HG02588 (cell line): ENCODE measurements at regions not wholly inside any gene's neighbourhood (a gene's known extent, or its start where the extent isn't known, plus 50 kb on each side); places are given as distances from the start of the nearest gene placed in this dataset.

Experiments
- ATAC-seq: cut with Tn5 transposase; IDR thresholded peaks from one replicate; pipeline ENCODE4 v1.9.1; 2021; ENCODE audit warnings: mild to moderate bottlenecking, moderate library complexity; ENCODE audit not compliant: unreplicated experiment

DNA sequence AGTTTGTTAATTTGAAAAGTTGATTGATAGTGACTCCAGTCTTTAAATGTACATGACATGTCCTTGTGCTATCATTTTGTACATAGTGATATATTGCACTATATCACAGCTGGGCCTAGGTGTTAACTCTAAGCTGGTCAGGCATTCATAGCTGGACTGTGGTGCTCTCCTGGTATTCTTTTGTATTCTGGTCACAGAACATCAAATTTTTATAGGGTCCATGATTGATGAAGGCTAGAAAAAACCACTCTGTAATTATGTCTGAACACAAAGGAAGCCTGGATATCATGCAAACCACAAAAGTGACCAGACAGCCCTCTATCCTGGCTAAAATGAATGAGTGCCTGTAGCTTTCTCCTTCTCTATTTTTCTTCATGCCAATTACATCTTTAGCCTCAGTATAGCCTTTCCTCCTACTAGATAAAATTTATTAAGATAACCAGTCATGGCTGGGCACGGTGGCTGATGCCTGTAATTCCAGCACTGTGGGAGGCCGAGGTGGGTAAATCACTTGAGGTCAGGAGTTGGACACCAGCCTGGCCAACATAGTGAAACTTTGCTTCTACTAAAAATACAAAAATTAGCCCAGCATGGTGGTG is 134.9 kb upstream of the B3GALT2 start:
- ATAC-seq, result no peak

- ATAC-seq, result no peak
Observed at GRCh38 chr1:193320270-193320669, 133.9 kb upstream of the B3GALT2 start.

DNA sequence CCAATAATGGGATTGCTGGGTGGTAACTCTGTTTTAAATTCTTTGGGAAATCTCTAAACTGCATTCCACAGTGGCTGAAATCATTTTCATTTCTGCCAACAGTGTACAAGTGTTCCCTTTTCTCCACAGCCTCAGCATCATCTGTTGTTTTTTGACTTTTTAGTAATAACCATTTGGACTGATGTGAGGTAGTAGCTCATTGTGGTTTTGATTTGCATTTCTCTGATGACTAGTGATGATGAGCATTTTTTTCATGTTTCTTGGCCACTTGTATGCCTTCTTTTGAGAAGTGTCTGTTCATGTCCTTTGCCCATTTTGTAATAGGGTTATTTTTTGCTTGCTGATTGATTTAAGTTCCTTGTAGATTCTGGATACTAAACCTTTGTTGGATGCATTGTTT is 131.9 kb upstream of the B3GALT2 start:
- ATAC-seq, result no peak

- ATAC-seq, result no peak
Observed at GRCh38 chr1:193313354-193314140, 127.1 kb upstream of the B3GALT2 start.

DNA sequence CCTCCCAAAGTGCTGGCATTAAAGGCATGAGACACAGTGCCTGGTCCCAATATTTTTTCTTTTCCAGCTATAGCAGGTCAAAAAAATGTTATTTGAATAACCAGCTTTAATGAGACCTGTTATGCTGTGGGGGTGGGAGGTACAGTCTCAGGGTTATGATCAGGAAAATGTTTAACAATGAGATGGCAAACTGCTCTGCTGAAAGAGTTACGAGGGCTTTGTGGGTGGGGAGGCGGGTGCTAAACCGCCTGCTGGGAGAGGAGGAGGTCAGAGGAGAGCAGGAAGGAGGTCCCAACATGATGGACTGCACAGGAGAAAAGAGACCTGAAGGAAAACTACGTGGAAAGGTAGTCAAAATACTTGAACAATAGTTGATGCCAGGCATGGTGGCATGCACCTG is 126.0 kb upstream of the B3GALT2 start:
- no peak for ATAC-seq

GRCh38 chr1:193311226-193311948 is 125.0 kb upstream of the B3GALT2 start:
- no peak for ATAC-seq

DNA sequence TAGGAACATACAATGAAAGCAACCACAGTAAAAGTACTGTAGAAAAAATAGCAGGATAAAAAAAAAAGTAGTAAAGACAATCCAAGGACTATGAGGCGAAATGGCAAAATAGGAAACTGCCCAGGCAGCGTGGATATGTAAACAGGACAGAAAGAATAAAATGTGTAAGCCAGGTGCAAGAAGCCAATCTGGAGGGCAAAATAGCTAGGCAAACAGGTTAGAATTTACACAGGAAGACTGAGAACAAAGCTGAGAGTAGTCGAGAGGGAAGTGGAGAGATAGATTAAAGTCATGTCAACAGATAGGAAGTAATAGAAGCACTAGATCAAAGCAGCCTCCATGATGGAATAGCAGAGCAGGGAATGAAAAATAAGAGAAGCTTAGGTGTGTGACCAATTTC is 124.2 kb upstream of the B3GALT2 start:
- no peak for ATAC-seq

DNA sequence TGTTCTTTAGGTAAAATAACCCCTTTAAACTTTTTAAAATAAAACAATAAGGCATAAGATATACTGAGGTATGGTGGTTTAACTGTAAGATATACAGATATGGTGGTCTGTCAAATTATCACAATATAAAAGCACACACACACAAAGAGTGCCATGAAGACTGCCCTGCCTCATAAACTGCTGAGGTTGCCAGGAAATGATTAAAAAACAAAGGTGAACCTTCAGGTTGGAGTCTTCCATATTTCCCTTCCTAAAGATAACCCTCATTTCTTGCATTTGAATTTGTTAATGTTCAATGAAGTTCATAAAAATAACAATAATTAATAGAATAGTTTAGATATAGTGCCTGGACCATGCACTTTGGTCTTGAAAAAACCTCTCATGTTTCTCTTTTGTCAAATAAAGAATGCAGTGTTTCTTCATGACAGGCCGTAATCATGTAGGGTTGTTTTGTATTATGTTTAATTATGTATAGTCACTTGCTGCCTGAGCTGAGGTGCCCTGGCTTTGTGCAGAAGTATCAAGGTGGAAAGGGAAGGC is 123.6 kb upstream of the B3GALT2 start:
- no peak for ATAC-seq

GRCh38 chr1:193308438-193308837 is 122.0 kb upstream of the B3GALT2 start:
- no peak for ATAC-seq

DNA sequence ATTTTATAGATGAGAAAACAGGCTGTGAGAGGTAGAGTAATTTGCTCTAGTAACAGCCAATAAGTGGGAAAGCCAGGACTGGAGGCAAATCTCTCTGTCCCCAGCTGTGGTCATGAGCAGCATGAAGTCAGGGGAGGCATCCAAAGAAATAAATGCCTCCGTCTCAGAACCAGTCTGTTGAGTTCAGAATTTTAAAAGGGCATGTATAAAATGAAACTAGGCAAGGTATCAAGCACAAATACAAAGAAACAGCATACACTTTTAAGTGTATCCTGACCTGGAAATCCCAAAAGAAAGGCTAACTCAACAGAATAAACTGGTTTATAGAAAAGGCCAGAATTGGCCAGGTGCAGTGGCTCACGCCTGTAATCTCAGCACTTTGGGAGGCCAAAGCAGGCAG is 120.0 kb upstream of the B3GALT2 start:
- ATAC-seq, result no peak
